DMS 273 (cell line): ENCODE measurements at regions not wholly inside any gene's neighbourhood (a gene's known extent, or its start where the extent isn't known, plus 50 kb on each side); places are given as distances from the start of the nearest gene placed in this dataset.

Source experiments
- DNase-seq: peaks from one replicate; lab custom pipeline; 2025; ENCODE audit not compliant: unreplicated experiment; lab: John Stamatoyannopoulos, UW

DNA sequence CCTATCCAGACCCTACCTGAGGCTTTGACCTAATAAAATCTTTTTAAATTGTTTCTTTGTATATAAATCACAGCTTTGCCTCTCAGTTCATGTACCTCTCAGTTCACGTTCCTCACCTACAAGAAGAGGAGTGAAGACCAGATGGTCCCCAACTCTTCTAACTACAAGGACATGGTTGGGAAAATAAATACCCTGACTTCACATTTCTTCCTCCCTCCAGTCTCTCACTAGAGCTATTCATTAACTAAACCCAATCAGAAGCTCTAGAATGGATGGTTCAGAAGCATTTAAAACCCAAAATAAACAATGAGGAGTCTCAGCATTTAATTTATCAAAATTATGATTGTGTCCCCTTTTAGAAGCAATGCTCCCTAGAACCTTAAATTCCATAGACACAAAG lies 97.3 kb upstream of the AGTR1 start:
- DNase-seq = no peak

DNA sequence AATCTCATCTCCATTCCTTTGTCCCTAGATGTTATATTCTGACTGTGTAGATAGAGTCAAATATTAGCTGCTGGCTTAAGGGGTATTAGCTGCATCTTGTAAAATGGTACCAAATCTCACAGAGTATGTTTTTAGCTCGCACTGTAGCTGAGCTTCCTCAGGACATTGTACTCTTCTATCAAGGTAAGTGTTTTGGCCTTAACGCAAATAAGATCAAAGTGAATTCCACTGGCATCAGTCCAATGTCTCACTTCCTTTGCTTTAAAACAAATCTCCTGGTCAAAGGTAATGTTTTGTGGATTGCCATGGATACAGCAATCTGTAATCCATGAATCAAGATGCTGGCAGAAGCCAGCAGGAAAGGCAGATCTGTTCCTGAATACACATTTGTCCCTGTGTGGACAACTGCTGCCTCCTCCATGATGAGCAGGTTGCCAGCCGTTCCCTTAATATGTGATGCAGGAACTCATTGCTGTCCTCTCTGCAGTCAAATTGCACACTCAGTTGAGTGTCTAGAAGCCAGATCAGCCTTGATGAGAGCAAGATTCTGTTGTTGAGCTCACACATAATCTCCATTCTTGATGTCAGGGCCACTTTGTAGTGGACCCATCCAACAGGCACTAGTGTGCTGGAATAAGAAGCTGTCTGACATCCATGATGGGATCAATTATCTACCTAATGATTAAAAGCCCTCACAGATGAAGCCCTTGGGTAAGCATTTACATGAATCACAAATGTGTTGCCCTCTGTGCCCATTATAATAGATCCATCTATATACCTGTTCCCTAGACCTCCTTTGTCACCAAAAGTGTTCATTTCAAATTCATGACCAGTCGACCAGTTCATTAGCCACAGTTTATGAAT lies 96.6 kb upstream of the AGTR1 start:
- DNase-seq = no peak

DNA sequence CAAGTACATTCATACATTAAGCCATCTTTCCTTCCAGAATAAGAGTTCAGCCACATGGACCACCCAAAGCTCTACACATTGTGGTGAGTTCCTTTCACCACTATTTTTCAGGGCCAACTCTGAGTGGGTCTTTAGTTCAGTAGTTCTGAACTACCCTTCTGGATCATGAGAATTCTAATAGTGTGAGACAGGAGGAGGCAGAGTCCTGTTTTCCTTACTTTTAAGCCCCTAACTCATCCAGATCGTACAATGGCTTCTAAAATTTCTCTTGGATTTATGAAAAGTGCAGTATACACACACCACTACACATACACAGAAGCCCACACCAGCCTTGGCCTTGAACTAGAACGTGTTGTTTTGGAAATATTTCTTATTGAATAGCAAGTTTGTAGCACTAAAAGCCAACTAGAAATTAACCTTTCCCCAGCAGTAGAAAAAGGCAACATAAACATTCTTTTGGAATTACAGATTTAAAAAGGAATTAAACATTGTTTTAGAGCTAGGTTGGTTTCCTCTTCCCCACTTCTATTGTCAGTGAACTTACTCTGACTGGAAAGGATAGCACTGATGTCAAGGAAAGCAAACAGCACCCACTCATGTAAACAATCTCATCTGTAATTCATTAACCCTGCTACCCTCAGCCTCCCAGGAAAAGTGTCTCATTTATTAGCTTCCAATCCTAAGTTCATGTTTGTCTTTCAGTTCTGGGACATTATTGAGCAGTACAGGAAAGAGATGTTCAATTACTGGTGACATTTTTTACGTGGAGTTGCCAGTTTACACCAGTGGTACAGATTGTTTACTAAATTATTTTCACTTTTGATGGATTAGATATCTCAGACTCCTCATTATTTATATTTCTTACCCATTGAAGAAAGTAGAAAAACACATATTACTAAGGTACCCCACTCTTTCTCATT lies 95.7 kb upstream of the AGTR1 start:
- no peak for DNase-seq

DNA sequence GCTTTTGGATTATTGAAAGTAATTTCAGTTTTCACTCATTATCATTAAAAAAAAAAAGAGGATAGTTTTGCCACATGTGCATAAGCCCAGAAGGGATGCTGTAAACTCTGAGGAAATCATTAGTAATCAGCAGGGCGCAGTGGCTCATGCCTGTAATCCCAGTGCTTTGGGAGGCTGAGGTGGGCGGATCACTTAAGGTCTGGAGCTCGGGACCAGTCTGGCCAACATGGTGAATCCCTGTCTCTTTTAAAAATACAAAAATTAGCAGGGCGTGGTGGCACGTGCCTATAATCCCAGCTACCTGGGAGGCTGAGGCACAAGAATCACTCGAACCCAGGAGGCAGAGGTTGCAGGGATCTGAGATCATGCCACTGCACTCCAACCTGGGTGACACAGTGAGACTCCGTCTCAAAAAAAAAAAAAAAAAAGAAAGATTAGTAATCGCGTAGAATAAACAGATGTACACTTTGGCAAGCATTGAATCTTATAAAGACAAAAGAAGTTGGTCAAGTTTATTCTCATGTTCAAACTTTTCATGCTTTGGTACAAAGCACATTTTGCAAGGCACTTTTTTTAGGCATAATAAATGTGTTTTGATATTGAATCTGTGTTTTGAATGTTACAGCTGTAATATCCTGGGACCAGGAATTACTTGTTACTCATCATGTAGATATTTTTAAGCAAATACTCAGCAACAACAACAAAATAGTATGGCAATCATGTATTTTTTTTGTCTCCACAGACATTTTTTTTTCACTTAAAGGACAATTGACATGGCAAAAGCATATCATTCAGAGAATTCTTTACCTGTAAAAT lies 93.2 kb upstream of the AGTR1 start:
- DNase-seq = no peak

DNA sequence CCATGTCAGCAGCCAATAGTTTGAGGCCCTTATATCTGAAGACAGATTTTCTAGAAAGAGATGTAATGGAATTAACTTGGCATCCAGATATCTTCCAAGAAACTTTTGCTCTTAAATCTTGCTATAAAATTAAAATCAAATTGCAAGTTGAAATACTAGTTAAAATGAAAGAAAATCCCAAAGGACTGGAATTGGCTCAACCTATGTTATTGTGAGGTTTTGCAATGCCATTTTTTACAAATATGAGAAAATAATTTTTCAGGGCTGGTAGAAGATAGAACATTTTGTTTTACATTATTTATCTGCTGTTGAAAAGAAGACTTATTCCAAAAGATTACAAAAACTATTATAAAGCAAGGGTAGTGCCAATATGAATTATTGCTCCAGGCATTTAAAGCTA lies 92.2 kb upstream of the AGTR1 start:
- no peak for DNase-seq

DNA sequence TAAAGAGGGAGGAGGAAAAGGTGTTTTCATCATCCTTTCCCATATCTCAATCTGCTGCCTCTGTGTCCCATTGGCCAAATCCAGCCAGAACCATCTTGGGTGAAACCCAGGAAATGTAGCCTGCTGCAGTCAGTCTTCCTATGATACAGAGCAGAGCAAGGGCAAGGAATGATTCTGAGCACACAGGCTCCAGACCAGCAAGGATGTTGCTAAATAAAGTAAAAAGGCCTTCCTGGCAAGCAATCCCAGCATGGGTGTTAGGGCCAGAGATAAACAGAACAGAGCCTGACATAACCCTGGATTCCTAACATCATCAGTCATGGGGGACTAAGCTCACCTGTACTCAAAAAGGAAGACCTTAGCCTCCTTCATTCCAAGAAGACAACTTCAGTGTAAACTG lies 90.7 kb upstream of the AGTR1 start:
- no peak for DNase-seq

DNA sequence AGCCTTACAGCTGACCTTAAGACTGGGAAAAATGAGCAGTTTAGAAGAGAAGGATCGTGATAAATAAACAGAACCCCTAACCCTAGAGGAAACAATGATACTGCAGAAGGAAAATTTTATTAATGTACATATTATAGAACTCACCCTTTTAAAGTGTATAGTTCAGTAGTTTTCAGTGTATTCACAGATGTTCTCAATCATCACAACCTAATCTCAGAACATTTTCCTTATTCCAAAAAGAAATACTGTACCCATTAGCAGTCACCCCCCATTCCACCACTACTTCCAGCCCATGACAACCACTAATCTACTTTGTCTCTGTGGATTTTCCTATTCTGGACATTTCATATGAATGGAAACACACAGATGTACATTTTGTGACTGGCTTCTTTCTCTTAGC lies 90.2 kb upstream of the AGTR1 start:
- no peak for DNase-seq

DNA sequence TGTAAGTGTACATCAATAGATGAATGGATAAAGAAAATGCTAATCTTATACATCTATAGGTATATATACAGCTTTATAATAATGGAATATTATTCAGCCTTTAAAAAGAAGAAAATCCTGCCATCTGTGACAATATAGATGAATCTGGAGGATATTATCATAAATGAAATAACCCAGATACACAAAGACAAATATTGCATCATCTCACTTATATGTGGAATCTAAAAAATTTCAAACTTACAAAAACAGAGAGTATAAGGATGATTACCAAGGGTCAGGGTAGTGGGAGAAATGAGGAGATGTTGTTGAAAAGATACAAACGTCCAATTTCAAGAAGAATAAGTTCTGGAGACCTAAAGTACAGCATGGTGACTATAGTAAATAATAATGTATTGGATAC lies 85.4 kb upstream of the AGTR1 start:
- no peak for DNase-seq

DNA sequence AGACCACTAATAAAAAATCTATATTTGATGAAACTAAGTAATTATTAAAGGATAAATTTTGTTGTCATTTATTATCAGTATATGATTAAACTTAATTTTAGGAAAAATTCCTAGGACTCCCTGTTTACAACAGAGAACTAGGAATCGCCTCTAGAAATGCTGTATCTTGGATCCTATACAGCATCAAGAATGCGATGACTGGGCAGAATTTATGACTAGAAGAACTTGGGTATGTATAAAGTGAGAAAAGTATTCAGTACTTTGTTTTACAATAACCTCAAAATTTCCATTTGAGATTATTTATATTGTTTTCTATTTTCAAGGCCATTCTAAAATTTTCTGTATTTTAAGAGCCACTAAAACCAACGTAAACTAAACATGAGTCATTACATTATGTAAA lies 82.3 kb upstream of the AGTR1 start:
- DNase-seq = no peak

DNA sequence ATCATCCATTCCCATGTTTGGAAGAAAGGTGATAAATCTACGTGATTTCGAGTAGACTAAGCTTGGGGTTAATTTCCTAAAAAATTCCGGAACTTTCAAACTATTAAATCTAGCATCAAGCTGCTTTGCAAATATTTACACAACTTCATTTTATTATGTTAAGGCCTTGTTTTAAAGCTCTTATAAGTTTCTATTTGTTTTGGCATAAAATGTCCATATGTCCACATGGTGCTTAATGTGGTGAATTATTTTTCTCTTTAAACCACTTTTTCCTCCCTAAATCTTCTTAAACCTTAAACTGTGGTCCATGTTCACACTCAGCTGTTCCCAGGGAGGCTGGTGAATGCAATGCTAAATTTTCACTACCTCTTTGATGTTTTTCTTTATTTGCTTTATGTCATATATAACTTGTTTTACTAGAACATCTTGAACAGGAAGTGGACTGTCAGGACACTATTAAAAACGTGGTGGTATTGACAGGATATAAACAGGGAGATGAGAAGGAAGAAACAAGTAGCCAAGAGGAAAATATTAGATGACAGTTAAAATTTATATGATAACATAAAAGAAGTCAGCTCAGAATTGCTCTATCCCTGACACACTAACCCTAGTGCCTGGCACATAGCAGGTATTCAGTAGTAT lies 72.5 kb upstream of the AGTR1 start:
- DNase-seq = no peak

DNA sequence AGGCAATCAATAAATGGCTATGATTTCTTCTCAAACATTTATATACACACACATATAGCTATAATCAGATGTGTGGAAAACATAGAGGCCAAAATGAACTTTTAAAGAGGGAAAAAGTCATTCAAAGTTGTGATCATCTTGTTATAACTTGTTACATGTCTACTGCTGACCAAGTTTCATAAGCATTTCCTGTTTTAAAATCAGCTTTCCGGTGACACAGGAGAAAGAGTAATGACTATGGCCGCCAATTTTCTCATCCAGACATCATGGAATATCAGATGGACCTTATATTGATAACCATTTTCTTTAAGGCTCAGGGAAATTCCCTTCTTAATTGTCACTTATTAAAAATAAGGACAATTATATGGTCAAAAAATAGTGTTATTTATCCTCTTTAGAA lies 71.7 kb upstream of the AGTR1 start:
- no peak for DNase-seq

DNA sequence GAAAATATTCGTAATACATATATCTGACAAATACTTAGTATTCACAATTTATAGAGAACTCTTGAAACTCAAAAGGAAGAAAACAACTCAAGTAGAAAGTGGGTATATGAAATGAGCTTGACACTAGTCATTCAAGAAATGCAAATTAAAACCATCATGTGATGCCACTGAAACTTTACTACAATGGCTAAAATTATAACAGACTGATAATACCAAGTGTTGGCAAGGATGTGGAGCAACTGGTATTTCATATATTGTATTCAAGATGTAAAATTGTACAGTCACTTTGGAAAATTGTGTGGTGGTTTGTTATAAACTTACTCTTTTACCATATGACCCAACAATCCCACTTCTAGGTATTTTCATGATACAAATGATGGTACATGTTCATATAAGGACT lies 68.7 kb upstream of the AGTR1 start:
- no peak for DNase-seq

DNA sequence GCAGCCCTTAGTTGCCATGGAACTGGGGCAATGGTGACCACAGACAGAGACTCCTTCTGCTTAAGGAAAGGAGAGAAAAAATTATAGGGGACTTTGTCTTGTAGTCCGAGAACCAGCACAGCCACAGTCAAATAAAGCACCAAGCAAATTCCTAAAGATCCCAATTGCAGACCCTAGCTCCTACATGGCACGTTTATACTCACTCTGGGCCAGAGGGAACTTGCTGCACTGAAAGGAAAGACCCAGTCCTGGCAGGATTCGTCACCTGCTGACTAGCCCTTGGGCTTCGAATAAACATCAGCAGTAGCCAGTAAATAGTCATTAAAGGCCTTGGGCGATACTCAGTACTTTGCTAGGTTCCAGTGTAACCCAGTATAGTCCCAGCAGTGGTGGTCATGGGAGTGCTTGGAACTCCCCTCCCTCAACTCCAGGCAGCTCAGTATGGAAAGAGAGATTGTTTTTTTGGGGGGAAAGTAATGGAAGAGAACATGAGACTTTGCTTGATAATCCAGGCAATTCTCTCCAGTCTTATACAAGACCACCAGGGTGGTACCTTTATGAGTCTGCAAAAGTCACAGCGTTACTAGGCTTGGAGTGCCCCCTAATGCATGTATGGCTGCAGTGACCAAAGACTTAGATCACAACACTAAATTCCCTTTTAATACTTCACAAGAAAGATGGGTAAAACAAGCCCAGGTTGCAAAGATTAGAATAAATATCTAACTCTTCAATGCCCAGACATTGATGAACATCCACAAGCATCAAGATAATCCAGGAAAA lies 66.4 kb upstream of the AGTR1 start:
- no peak for DNase-seq

DNA sequence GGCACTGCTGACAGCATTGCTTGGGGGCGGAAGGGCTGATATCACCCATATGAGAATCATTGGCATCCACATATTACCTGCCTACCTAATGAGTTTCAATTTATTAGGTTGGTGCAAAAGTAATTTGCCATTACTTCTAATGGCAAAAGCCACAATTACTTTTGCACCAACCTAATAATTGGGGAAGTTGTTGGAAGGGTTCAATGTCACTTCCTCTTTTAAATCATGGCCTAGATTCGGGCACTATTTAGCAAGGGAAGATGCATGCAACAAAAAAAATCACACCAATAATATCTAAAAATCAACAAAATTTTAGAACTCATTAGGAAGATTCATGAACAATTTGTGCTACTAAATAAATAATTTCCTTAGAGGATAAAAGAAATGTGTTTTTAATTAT lies 56.0 kb upstream of the AGTR1 start:
- no peak for DNase-seq

DNA sequence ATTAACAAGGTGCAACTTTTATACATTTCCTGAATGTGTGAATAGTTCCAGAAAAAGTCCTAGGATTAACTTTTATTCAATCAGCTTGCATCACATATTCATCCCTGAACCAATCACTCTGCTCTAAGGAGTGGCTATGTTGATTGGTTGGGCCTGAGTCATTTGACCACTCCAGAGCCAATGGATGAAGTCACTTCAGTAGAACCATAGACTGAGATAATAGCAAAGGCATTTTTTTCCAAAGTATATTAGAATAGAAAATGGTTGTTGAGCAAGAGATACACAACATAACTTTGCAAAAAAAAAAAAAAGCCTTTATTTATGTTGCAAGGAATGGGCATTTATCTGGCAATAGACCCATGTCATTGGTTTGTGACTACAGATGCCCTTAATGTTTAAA lies 55.5 kb upstream of the AGTR1 start:
- no peak for DNase-seq

DNA sequence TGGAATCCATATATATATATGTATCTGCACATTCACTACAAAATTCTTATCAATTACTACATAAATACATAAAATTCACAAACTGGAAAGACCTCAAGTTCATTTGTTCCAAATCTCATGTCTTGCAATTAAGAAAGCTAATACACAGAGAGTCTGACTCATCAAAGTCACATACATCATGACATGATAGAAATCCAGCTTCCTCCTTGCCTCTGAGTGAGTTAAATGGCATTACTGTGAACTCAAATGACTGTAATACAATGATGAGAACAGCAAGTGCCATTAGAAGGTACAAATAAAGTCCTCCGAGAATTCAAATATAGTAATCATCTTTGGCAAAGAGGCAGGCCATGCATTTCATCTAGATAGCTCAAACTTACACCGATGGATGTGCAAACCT lies 55.1 kb upstream of the AGTR1 start:
- DNase-seq = no peak

DNA sequence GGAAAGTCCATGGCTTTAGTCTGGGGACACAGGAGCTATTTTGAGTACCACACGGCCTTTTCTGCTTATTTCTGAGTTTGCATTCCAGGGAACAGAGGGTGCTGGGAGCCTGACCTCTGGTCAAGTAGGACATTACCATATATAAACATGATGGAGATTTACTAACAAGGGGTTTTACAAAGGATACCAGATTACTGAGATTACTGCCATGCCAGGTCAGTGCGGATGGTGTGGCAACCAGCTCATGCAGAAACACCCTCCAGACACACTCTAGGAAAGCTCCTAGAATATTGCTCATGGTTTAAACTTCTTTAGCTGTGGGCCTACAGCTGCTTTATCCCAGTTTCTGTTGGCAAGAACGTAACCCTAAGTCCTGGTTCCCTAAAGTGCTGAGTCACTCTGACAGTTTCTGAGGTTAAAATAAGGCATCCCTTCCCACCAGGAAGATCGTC lies 54.3 kb upstream of the AGTR1 start:
- DNase-seq = no peak

DNA sequence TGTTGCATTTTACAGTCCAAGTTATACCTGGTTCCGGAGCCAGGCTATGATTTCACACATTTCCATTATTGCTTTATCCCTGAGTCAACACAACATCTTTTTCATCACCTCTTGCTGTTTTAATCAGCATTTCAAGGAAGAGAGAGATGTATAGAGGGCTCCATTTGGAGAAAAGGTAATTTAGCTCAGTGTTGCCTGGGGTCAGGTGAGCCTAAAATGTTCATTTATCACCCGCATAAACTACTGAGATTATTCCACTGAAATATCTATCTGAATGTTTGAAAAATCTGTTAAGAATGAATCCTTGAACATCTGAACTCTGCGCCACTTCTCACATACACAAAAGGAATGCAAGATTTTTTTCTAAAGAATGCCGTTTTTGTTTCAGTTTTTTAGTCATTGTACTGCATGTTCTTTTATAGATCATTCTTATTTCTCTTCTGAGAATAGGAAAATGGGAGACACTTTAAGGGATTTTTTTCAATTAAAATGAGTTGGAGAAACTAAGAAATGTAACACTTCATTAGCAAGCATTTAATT lies 51.5 kb upstream of the AGTR1 start:
- DNase-seq = no peak
